ENCODE measurements at regions not wholly inside any gene's neighbourhood (a gene's known extent, or its start where the extent isn't known, plus 50 kb on each side); places are given as distances from the start of the nearest gene placed in this dataset.

DNA sequence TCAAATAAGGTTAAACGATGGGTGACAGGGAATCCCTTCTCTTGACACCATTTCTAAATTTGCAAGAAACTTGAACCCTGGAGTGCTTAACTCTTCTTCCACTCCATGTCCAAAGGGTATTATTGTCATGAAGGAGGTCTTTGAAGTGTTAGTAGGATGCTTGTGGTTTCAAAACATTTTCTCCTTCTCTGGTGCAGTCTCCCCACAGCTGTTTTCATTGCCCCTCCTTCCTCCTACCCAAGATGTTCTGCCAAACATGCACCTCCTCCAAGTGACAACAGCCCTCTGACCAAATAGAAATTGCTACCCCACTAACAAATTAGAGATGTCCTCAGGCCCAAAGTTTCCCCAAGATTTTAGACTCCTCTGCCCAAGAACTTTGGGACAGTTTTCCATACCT, 151.4 kb downstream of the POLR2M start:
- Histone ChIP-seq H3K4me2 (ENCODE audit: low read length) (no peak overlapping the region), H3K27ac (ENCODE audit: low read length) (no peak overlapping the region), H3K9me2 (ENCODE audit: insufficient read depth, low read length) (no peaks in the 10 kb centered on the region), H3K4me3 (ENCODE audit: low read length) (no peak overlapping the region), H3K79me2 (replicated peaks; ENCODE audit: insufficient read depth, low read length) (no peaks in the 10 kb centered on the region), H3K27me3 (ENCODE audit: insufficient read depth, low read depth, low read length) (no peaks in the 10 kb centered on the region), H3K9ac (ENCODE audit: low read length) (no peak overlapping the region), H3K36me3 (ENCODE audit: insufficient read depth, low read length) (no peaks in the 10 kb centered on the region), H4K20me1 (ENCODE audit: insufficient read depth) (no peaks in the 10 kb centered on the region), H3F3A (ENCODE audit: insufficient read depth, low read length, poor library complexity, severe bottlenecking) (no peaks in the 10 kb centered on the region), H2AFZ (ENCODE audit: low read depth, low read length) (no peak overlapping the region), H3K9me3 (ENCODE audit: low read length) (no peaks in the 10 kb centered on the region)
- no peak for TF ChIP-seq SMC3 (conservative IDR thresholded peaks at IDR 0.05; ENCODE audit: poor library complexity)
- no peak for TF ChIP-seq MXI1 (conservative IDR thresholded peaks at IDR 0.05; ENCODE audit: poor library complexity, severe bottlenecking)
- no peak for TF ChIP-seq EZH2 (IDR thresholded peaks at IDR 0.05; ENCODE audit: borderline replicate concordance, insufficient read depth, low read length, poor library complexity, severe bottlenecking)
- TF ChIP-seq, protein P1, sequence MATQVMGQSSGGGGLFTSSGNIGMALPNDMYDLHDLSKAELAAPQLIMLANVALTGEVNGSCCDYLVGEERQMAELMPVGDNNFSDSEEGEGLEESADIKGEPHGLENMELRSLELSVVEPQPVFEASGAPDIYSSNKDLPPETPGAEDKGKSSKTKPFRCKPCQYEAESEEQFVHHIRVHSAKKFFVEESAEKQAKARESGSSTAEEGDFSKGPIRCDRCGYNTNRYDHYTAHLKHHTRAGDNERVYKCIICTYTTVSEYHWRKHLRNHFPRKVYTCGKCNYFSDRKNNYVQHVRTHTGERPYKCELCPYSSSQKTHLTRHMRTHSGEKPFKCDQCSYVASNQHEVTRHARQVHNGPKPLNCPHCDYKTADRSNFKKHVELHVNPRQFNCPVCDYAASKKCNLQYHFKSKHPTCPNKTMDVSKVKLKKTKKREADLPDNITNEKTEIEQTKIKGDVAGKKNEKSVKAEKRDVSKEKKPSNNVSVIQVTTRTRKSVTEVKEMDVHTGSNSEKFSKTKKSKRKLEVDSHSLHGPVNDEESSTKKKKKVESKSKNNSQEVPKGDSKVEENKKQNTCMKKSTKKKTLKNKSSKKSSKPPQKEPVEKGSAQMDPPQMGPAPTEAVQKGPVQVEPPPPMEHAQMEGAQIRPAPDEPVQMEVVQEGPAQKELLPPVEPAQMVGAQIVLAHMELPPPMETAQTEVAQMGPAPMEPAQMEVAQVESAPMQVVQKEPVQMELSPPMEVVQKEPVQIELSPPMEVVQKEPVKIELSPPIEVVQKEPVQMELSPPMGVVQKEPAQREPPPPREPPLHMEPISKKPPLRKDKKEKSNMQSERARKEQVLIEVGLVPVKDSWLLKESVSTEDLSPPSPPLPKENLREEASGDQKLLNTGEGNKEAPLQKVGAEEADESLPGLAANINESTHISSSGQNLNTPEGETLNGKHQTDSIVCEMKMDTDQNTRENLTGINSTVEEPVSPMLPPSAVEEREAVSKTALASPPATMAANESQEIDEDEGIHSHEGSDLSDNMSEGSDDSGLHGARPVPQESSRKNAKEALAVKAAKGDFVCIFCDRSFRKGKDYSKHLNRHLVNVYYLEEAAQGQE (IDR thresholded peaks at IDR 0.05; ENCODE audit: borderline replicate concordance) = no peak
- TF ChIP-seq TAF1 (IDR thresholded peaks at IDR 0.05; ENCODE audit: low read depth) = no peak
- TF ChIP-seq RAD21 (conservative IDR thresholded peaks at IDR 0.05) = no peak
- no peak for TF ChIP-seq EP300 (conservative IDR thresholded peaks at IDR 0.05; ENCODE audit: poor library complexity, severe bottlenecking)
- TF ChIP-seq POLR2AphosphoS5 (IDR thresholded peaks at IDR 0.05) = no peak
- TF ChIP-seq, protein P2, sequence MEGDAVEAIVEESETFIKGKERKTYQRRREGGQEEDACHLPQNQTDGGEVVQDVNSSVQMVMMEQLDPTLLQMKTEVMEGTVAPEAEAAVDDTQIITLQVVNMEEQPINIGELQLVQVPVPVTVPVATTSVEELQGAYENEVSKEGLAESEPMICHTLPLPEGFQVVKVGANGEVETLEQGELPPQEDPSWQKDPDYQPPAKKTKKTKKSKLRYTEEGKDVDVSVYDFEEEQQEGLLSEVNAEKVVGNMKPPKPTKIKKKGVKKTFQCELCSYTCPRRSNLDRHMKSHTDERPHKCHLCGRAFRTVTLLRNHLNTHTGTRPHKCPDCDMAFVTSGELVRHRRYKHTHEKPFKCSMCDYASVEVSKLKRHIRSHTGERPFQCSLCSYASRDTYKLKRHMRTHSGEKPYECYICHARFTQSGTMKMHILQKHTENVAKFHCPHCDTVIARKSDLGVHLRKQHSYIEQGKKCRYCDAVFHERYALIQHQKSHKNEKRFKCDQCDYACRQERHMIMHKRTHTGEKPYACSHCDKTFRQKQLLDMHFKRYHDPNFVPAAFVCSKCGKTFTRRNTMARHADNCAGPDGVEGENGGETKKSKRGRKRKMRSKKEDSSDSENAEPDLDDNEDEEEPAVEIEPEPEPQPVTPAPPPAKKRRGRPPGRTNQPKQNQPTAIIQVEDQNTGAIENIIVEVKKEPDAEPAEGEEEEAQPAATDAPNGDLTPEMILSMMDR (IDR thresholded peaks at IDR 0.05; ENCODE audit: poor library complexity, severe bottlenecking) = no peak

DNA sequence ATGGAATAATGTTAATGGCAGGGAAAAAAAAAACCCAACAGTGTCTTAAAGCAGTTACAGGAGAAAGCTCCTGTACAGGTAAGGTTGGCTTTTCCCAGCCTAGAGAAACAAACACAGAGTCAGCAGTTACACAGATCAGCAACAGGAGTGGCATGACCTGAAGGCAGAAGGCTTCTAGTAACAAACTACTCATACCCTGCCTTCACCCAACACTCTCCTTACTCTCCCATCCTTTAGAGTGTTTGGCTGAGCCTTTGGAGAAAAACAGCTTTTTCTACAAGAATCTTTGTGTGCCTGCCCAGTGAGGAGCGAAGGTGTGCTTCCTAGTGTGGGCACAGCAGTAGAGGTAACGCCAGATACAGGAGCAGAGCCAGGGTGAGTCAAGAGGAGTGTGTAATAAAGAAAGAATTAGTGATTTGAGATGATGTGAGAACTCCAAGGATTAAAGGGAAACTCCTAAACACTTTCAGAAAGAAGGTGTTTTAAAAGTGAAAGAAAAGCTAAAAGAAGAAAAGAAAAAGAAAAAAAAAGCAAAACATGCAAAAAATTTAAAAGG, 152.7 kb downstream of the POLR2M start:
- H4K20me1 ChIP-seq (ENCODE audit: insufficient read depth) = no peaks in the 10 kb centered on the region
- no peaks in the 10 kb centered on the region for H3K27me3 ChIP-seq (ENCODE audit: insufficient read depth, low read depth, low read length)
- H3K36me3 ChIP-seq (ENCODE audit: insufficient read depth, low read length) = no peaks in the 10 kb centered on the region
- H3K9me2 ChIP-seq (ENCODE audit: insufficient read depth, low read length) = no peaks in the 10 kb centered on the region
- no peak overlapping the region for H3K4me2 ChIP-seq (ENCODE audit: low read length)
- H3K9ac ChIP-seq (ENCODE audit: low read length) = no peak overlapping the region
- H3F3A ChIP-seq (ENCODE audit: insufficient read depth, low read length, poor library complexity, severe bottlenecking) = no peaks in the 10 kb centered on the region
- H3K79me2 ChIP-seq (replicated peaks; ENCODE audit: insufficient read depth, low read length) = no peaks in the 10 kb centered on the region
- no peak overlapping the region for H3K4me3 ChIP-seq (ENCODE audit: low read length)
- H3K9me3 ChIP-seq (ENCODE audit: low read length) = no peaks in the 10 kb centered on the region
- TF ChIP-seq, protein P1 (IDR thresholded peaks at IDR 0.05; ENCODE audit: borderline replicate concordance) = no peak
- TF ChIP-seq EP300 (conservative IDR thresholded peaks at IDR 0.05; ENCODE audit: poor library complexity, severe bottlenecking) = no peak
- TF ChIP-seq TAF1 (IDR thresholded peaks at IDR 0.05; ENCODE audit: low read depth) = no peak
- TF ChIP-seq EZH2 (IDR thresholded peaks at IDR 0.05; ENCODE audit: borderline replicate concordance, insufficient read depth, low read length, poor library complexity, severe bottlenecking) = no peak
- TF ChIP-seq, protein P2 (IDR thresholded peaks at IDR 0.05; ENCODE audit: poor library complexity, severe bottlenecking) = no peak
- TF ChIP-seq SMC3 (conservative IDR thresholded peaks at IDR 0.05; ENCODE audit: poor library complexity) = no peak
- TF ChIP-seq RAD21 (conservative IDR thresholded peaks at IDR 0.05) = no peak
- TF ChIP-seq MXI1 (conservative IDR thresholded peaks at IDR 0.05; ENCODE audit: poor library complexity, severe bottlenecking) = no peak
- TF ChIP-seq POLR2AphosphoS5 (IDR thresholded peaks at IDR 0.05) = no peak
- no peak overlapping the region for H2AFZ ChIP-seq (ENCODE audit: low read depth, low read length)
- no peak overlapping the region for H3K27ac ChIP-seq (ENCODE audit: low read length)
